Activated CD8-positive, alpha-beta memory T cell treated with anti-CD3 and anti-CD28 coated beads, Interleukin-2, amount 50 U/mL, for 24 hours (primary cell): ENCODE measurements at regions not wholly inside any gene's neighbourhood (a gene's known extent, or its start where the extent isn't known, plus 50 kb on each side); places are given as distances from the start of the nearest gene placed in this dataset.

Source experiments
- DNase-seq: peaks from one replicate; pipeline ENCODE4 v3.0.0-alpha.2; 2020; ENCODE audit errors: extremely low read depth

GRCh38 chr20:50301165-50301564, 110.5 kb downstream of the CEBPB start:
- DNase-seq = no peak

- DNase-seq = no peak
These were observed 111.1 kb downstream of the CEBPB start for GRCh38 chr20:50301712-50302111.

GRCh38 chr20:50302341-50303057, 111.9 kb downstream of the CEBPB start:
- no peak for DNase-seq

- no peak for DNase-seq
These were observed 113.2 kb downstream of the CEBPB start for GRCh38 chr20:50303573-50304500.

- no peak for DNase-seq
These were observed 113.8 kb downstream of the CEBPB start for GRCh38 chr20:50304501-50304856.

GRCh38 chr20:50304923-50305635, 114.4 kb downstream of the CEBPB start:
- no peak for DNase-seq

GRCh38 chr20:50305636-50306477, 115.2 kb downstream of the CEBPB start:
- no peak for DNase-seq

GRCh38 chr20:50306478-50307423, 116.1 kb downstream of the CEBPB start:
- DNase-seq = no peak

GRCh38 chr20:50308166-50308512, 117.5 kb downstream of the CEBPB start:
- no peak for DNase-seq

GRCh38 chr20:50308513-50309279, 118.1 kb downstream of the CEBPB start:
- no peak for DNase-seq

GRCh38 chr20:50309280-50309763, 118.7 kb downstream of the CEBPB start:
- no peak for DNase-seq

GRCh38 chr20:50309764-50310672, 119.4 kb downstream of the CEBPB start:
- DNase-seq = no peak

- DNase-seq = no peak
These were observed 120.0 kb downstream of the CEBPB start for GRCh38 chr20:50310673-50311051.

- no peak for DNase-seq
These were observed 120.8 kb downstream of the CEBPB start for GRCh38 chr20:50311308-50312001.

- no peak for DNase-seq
These were observed 121.5 kb downstream of the CEBPB start for GRCh38 chr20:50312002-50312681.

- no peak for DNase-seq
These were observed 122.3 kb downstream of the CEBPB start for GRCh38 chr20:50312682-50313521.

GRCh38 chr20:50313522-50313820, 122.8 kb downstream of the CEBPB start:
- DNase-seq = no peak
